ENCODE measurements at regions not wholly inside any gene's neighbourhood (a gene's known extent, or its start where the extent isn't known, plus 50 kb on each side); places are given as distances from the start of the nearest gene placed in this dataset.

GRCh38 chr7:41824284-41824683 is 121.4 kb upstream of the INHBA start:
- no peak for TF ChIP-seq CTCF (IDR thresholded peaks at IDR 0.05; ENCODE audit: low read depth, low read length)
- TF ChIP-seq EZH2phosphoT487 (IDR thresholded peaks at IDR 0.05; ENCODE audit: low read depth), result no peak
